Tibial artery (tissue), 4 donors: ENCODE measurements at regions not wholly inside any gene's neighbourhood (a gene's known extent, or its start where the extent isn't known, plus 50 kb on each side); places are given as distances from the start of the nearest gene placed in this dataset.

Source experiments
- DNase-seq, 2 donors: peaks; one replicate each; pipeline ENCODE4 v3.0.0-alpha.2; 2019
- H3K27ac ChIP-seq, 2 donors: fragments of 200-600 bp; sonication (generic) in 1 of 2; 1 replicate in 1 of 2; 2 replicates in 1 of 2; pipeline ENCODE4 v1.5.1; 2018 to 2019; ENCODE audit warnings: mild to moderate bottlenecking in 1 of 2
- H3K27me3 ChIP-seq, 2 donors: fragments of 200-600 bp; sonication (generic) in 1 of 2; one replicate each; pipeline versions ENCODE4 v1.5.1 to v1.6.0; 2016 to 2019
- H3K36me3 ChIP-seq, 3 donors: fragments of 200-600 bp; sonication (generic) in 2 of 3; one replicate each; pipeline ENCODE4 v1.5.1; 2016 to 2019; ENCODE audit warnings: mild to moderate bottlenecking in 2 of 3
- H3K4me1 ChIP-seq, 4 donors: fragments of 200-600 bp; sonication (generic) in 2 of 4; 1 replicate in 3 of 4; 2 replicates in 1 of 4; pipeline ENCODE4 v1.5.1; 2016 to 2019
- H3K4me3 ChIP-seq, 2 donors: fragments of 200-600 bp; sonication (generic) in 1 of 2; 1 replicate in 1 of 2; 2 replicates in 1 of 2; pipeline ENCODE4 v1.5.1; 2018 to 2019; ENCODE audit warnings: mild to moderate bottlenecking in 2 of 2
- H3K9me3 ChIP-seq, 3 donors: fragments of 200-600 bp; sonication (generic) in 1 of 3; one replicate each; pipeline ENCODE4 v1.5.1; 2016 to 2019
- CTCF ChIP-seq, 2 experiments: fragments of 200-600 bp in 1 of 2; fragments of 450-650 bp in 1 of 2; IDR thresholded peaks; one replicate each; pipeline ENCODE4 v1.5.1; 2017 to 2019; ENCODE audit warnings: antibody characterized with exemption in 2 of 2, mild to moderate bottlenecking in 1 of 2, moderate library complexity in 1 of 2
- intact Hi-C: fragments of 100-400 bp; cut with DNase I; formaldehyde crosslinking; loops from one replicate; pipeline ENCODE4 v1.15.0; 2023; ENCODE audit warnings: low total_unique reads

- H3K4me1 ChIP-seq, result peaks cover 0 to 3% (median 0%) of the 10 kb centered on the region in 4 donors
- H3K36me3 ChIP-seq, result no peaks in the 10 kb centered on the region
- peaks cover 0 to under 1% (median 0%) of the 10 kb centered on the region in 3 donors for H3K9me3 ChIP-seq
- TF ChIP-seq CTCF (IDR thresholded peaks at IDR 0.05), result no peak
- no peak overlapping the region for H3K4me3 ChIP-seq
- intact Hi-C loops, result no loop called here
- DNase-seq, result no peak
- H3K27ac ChIP-seq, result no peak overlapping the region
- no peaks in the 10 kb centered on the region for H3K27me3 ChIP-seq
Measured at GRCh38 chr6:23140871-23141270, 571.5 kb downstream of the HDGFL1 start.

- H3K36me3 ChIP-seq, result no peaks in the 10 kb centered on the region
- no peaks in the 10 kb centered on the region for H3K27me3 ChIP-seq
- DNase-seq, result no peak
- H3K4me1 ChIP-seq, result no peaks in the 10 kb centered on the region
- TF ChIP-seq CTCF (IDR thresholded peaks at IDR 0.05), result no peak
- no peak overlapping the region for H3K27ac ChIP-seq
- no peak overlapping the region for H3K4me3 ChIP-seq
- intact Hi-C loops, result no loop called here
- H3K9me3 ChIP-seq, result no peaks in the 10 kb centered on the region
Measured at GRCh38 chr6:23145781-23146180, 576.4 kb downstream of the HDGFL1 start.

GRCh38 chr6:23154159-23154558, 584.8 kb downstream of the HDGFL1 start:
- no peak for TF ChIP-seq CTCF (IDR thresholded peaks at IDR 0.05)
- no peak overlapping the region for H3K27ac ChIP-seq
- no peaks in the 10 kb centered on the region for H3K36me3 ChIP-seq
- intact Hi-C loops, result no loop called here
- no peaks in the 10 kb centered on the region for H3K4me1 ChIP-seq
- no peak overlapping the region for H3K4me3 ChIP-seq
- no peaks in the 10 kb centered on the region for H3K9me3 ChIP-seq
- no peak for DNase-seq
- H3K27me3 ChIP-seq, result no peaks in the 10 kb centered on the region

DNA sequence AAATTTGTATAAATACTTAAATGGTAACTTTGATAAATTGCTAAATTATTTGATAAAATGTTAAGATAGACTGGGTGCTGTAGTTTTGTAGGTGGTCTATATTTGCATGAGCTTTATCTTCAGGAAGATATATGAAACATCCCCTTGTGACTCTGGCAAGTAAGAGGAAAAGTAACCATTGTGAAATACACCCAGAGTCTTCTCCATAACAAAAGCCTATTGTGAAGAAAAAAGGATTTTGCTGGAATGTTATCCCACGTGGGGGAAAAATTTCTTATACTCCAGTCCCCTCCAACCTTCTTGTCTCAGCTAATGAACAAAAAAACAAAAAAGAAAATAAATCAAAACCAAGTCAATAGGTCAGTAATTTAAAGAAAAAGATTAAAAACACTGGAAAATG, 600.7 kb downstream of the HDGFL1 start:
- H3K4me1 ChIP-seq, result no peaks in the 10 kb centered on the region
- no peaks in the 10 kb centered on the region for H3K36me3 ChIP-seq
- H3K27me3 ChIP-seq, result no peaks in the 10 kb centered on the region
- no peak overlapping the region for H3K4me3 ChIP-seq
- TF ChIP-seq CTCF (IDR thresholded peaks at IDR 0.05), result no peak
- H3K9me3 ChIP-seq, result no peaks in the 10 kb centered on the region
- intact Hi-C loops, result no loop called here
- no peak for DNase-seq
- no peak overlapping the region for H3K27ac ChIP-seq

- TF ChIP-seq CTCF (IDR thresholded peaks at IDR 0.05), result no peak
- Histone ChIP-seq H3K4me1 (no peaks in the 10 kb centered on the region), H3K4me3 (no peak overlapping the region), H3K9me3 (no peaks in the 10 kb centered on the region), H3K36me3 (no peaks in the 10 kb centered on the region), H3K27me3 (no peaks in the 10 kb centered on the region), H3K27ac (no peak overlapping the region)
- intact Hi-C loops, result no loop called here
- DNase-seq, result no peak
Measured at GRCh38 chr6:23173234-23173633, 603.9 kb downstream of the HDGFL1 start.

GRCh38 chr6:23174781-23175361, 605.5 kb downstream of the HDGFL1 start:
- no peaks in the 10 kb centered on the region for H3K36me3 ChIP-seq
- TF ChIP-seq CTCF (IDR thresholded peaks at IDR 0.05), result no peak
- H3K4me1 ChIP-seq, result no peaks in the 10 kb centered on the region
- no peak overlapping the region for H3K27ac ChIP-seq
- DNase-seq, result no peak
- no peaks in the 10 kb centered on the region for H3K27me3 ChIP-seq
- intact Hi-C loops, result no loop called here
- no peak overlapping the region for H3K4me3 ChIP-seq
- no peaks in the 10 kb centered on the region for H3K9me3 ChIP-seq
